Hepatocyte (in vitro differentiated cells): ENCODE measurements at regions not wholly inside any gene's neighbourhood (a gene's known extent, or its start where the extent isn't known, plus 50 kb on each side); places are given as distances from the start of the nearest gene placed in this dataset.

Source experiments
- DNase-seq: peaks from one replicate; pipeline ENCODE4 v3.0.0-alpha.2; 2016; ENCODE audit warnings: low spot score
- H2AFZ ChIP-seq: fragments of 200-600 bp; sonication (generic); 2 replicates; pipeline ENCODE4 v1.6.0; 2016; ENCODE audit warnings: antibody characterized with exemption, mild to moderate bottlenecking
- H3K27ac ChIP-seq: fragments of 200-600 bp; sonication (generic); 2 replicates; pipeline ENCODE4 v1.5.1; 2016; ENCODE audit warnings: mild to moderate bottlenecking
- H3K27me3 ChIP-seq: fragments of 200-600 bp; sonication (generic); 2 replicates; pipeline ENCODE4 v1.6.1; 2016
- H3K36me3 ChIP-seq: fragments of 200-600 bp; sonication (generic); replicated peaks from 2 replicates; pipeline ENCODE4 v1.5.1; 2016; ENCODE audit warnings: low read depth; ENCODE audit not compliant: insufficient read depth
- H3K4me1 ChIP-seq: fragments of 200-600 bp; sonication (generic); 2 replicates; pipeline ENCODE4 v1.5.1; 2016; ENCODE audit warnings: mild to moderate bottlenecking, moderate library complexity; ENCODE audit not compliant: insufficient read depth
- H3K4me2 ChIP-seq: fragments of 200-600 bp; sonication (generic); 2 replicates; pipeline ENCODE4 v1.6.0; 2016
- H3K4me3 ChIP-seq: fragments of 200-600 bp; sonication (generic); 2 replicates; pipeline ENCODE4 v1.5.1; 2016; ENCODE audit warnings: mild to moderate bottlenecking
- H3K79me2 ChIP-seq: fragments of 200-600 bp; sonication (generic); 2 replicates; pipeline ENCODE4 v1.6.0; 2017; ENCODE audit warnings: mild to moderate bottlenecking
- H3K9me2 ChIP-seq: fragments of 200-600 bp; sonication (generic); replicated peaks from 2 replicates; pipeline ENCODE4 v1.6.0; 2017; ENCODE audit warnings: mild to moderate bottlenecking; ENCODE audit not compliant: insufficient read depth
- H3K9me3 ChIP-seq: fragments of 200-600 bp; sonication (generic); 2 replicates; pipeline ENCODE4 v1.5.1; 2016; ENCODE audit warnings: low read depth, mild to moderate bottlenecking
- H4K20me1 ChIP-seq: fragments of 200-600 bp; sonication (generic); 2 replicates; pipeline ENCODE4 v1.6.0; 2016; ENCODE audit warnings: mild to moderate bottlenecking; ENCODE audit not compliant: insufficient read depth, poor library complexity, severe bottlenecking
- EZH2 ChIP-seq: fragments of 200-600 bp; sonication (generic); IDR thresholded peaks from 2 replicates; pipeline ENCODE4 v1.6.1; 2016; ENCODE audit warnings: antibody characterized with exemption, mild to moderate bottlenecking, borderline replicate concordance
- EZH2phosphoT487 ChIP-seq: fragments of 200-600 bp; sonication (generic); IDR thresholded peaks from one replicate; pipeline ENCODE4 v1.6.1; 2018; ENCODE audit warnings: antibody characterized with exemption, mild to moderate bottlenecking, low read depth, moderate library complexity; ENCODE audit not compliant: unreplicated experiment, severe bottlenecking
- WGBS: methylation state at CpG from one replicate; pipeline ENCODE4 v1.1.6; 2016; ENCODE audit warnings: low lambda C conversion rate; ENCODE audit errors: missing lambda C conversion rate; 5-methylcytosine and 5-hydroxymethylcytosine counted together
- TF ChIP-seq, protein P1 (sequence below): fragments of 200-600 bp; sonication (generic); IDR thresholded peaks from 2 replicates; pipeline ENCODE4 v1.5.1; 2016; ENCODE audit warnings: antibody characterized with exemption, mild to moderate bottlenecking; ENCODE audit not compliant: poor library complexity

DNA sequence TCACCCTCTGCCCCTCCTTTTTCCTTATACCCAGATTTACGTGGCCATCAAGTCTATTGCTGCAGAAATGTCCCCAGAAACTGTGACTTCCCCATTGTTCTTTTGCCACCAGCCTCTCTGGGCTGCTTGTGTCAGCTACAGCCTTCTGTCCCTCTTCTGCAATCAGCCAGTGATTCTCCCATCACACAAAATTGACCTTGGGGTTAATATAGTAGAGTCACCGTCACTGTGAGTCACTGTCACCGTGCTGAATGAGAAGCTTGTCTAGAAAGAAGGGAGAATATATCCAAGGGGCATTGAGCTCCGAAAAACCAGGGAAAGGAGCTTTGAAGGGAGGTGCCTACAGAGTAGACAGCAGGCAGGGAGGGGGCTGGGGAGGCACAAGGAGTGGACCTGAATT, 290.5 kb downstream of the HAPSTR1 start:
- H3K36me3 ChIP-seq = no peaks in the 10 kb centered on the region
- TF ChIP-seq, protein P1, sequence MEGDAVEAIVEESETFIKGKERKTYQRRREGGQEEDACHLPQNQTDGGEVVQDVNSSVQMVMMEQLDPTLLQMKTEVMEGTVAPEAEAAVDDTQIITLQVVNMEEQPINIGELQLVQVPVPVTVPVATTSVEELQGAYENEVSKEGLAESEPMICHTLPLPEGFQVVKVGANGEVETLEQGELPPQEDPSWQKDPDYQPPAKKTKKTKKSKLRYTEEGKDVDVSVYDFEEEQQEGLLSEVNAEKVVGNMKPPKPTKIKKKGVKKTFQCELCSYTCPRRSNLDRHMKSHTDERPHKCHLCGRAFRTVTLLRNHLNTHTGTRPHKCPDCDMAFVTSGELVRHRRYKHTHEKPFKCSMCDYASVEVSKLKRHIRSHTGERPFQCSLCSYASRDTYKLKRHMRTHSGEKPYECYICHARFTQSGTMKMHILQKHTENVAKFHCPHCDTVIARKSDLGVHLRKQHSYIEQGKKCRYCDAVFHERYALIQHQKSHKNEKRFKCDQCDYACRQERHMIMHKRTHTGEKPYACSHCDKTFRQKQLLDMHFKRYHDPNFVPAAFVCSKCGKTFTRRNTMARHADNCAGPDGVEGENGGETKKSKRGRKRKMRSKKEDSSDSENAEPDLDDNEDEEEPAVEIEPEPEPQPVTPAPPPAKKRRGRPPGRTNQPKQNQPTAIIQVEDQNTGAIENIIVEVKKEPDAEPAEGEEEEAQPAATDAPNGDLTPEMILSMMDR = no peak
- TF ChIP-seq EZH2phosphoT487 = no peak
- TF ChIP-seq EZH2 = no peak
- DNase-seq = no peak

DNA sequence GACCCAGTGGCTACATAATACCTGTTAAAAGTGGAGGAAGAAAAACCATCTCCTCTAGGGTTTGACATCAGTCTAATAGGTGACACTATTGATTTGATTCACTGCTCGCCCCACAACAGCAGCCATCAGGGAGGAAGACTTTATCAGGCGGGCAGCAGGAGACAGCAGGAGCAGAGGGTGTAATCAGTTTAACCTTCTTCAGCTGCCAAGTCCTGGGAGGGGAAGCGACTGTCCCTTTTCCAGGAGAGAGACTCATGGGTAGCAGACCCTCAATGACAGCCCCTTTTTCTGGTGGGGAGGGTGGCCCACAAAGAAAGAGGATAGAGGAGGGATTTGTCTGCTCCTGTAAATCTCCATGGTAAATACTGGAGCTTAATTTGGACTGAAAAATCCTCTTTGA, 291.8 kb downstream of the HAPSTR1 start:
- H3K9me3 ChIP-seq = no peaks in the 10 kb centered on the region
- H4K20me1 ChIP-seq = no peaks in the 10 kb centered on the region
- H3K27ac ChIP-seq = no peak overlapping the region
- no peaks in the 10 kb centered on the region for H3K27me3 ChIP-seq
- H3K4me1 ChIP-seq = no peaks in the 10 kb centered on the region
- H3K4me3 ChIP-seq = no peak overlapping the region
- 78% methylated on average over 3 of the region's 3 CpGs for WGBS
- H3K9me2 ChIP-seq = no peaks in the 10 kb centered on the region
- no peak overlapping the region for H3K4me2 ChIP-seq
- no peak for TF ChIP-seq EZH2
- TF ChIP-seq, protein P1 = no peak
- no peak for TF ChIP-seq EZH2phosphoT487
- no peak for DNase-seq
- no peak overlapping the region for H2AFZ ChIP-seq
- H3K79me2 ChIP-seq = no peaks in the 10 kb centered on the region
- H3K36me3 ChIP-seq = no peaks in the 10 kb centered on the region

More for the DNA sequence above, 290.5 kb downstream of the HAPSTR1 start:
- Histone ChIP-seq H3K4me1 (no peaks in the 10 kb centered on the region), H3K9me3 (no peaks in the 10 kb centered on the region), H3K79me2 (no peaks in the 10 kb centered on the region), H3K9me2 (no peaks in the 10 kb centered on the region), H3K4me3 (no peak overlapping the region), H4K20me1 (no peaks in the 10 kb centered on the region), H3K27me3 (no peaks in the 10 kb centered on the region), H2AFZ (no peak overlapping the region), H3K27ac (no peak overlapping the region), H3K4me2 (no peak overlapping the region)
- WGBS = 73% methylated on average over 4 of the region's 4 CpGs

DNA sequence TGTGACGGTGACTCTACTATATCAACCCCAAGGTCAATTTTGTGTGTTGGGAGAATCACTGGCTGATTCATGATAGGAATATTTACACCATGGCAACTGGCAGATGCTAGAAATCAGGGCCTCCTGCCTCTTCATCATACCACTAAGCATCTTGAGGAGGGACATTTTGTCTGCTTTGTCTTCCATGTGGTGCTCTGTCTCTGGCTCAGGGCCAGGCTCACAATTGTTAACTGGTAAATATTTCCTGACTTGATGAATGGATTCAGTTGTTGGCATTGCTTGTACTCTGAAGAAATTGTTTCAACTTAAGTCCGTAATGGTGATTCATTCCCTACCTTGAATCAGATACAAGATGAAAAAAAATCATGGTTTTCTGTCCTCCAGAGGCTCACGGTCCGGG, 292.7 kb downstream of the HAPSTR1 start:
- no peaks in the 10 kb centered on the region for H3K36me3 ChIP-seq

More for the DNA sequence above, 292.7 kb downstream of the HAPSTR1 start:
- no peak overlapping the region for H3K27ac ChIP-seq
- H4K20me1 ChIP-seq = no peaks in the 10 kb centered on the region
- DNase-seq = no peak
- H3K9me2 ChIP-seq = no peaks in the 10 kb centered on the region
- H3K4me3 ChIP-seq = no peak overlapping the region
- no peak overlapping the region for H2AFZ ChIP-seq
- no peak overlapping the region for H3K4me2 ChIP-seq
- no peaks in the 10 kb centered on the region for H3K9me3 ChIP-seq
- H3K27me3 ChIP-seq = no peaks in the 10 kb centered on the region
- 68% methylated on average over 4 of the region's 4 CpGs for WGBS
- no peaks in the 10 kb centered on the region for H3K79me2 ChIP-seq
- no peak for TF ChIP-seq EZH2
- TF ChIP-seq EZH2phosphoT487 = no peak
- TF ChIP-seq, protein P1 = no peak
- no peaks in the 10 kb centered on the region for H3K4me1 ChIP-seq
